DND-41 (cell line): ENCODE measurements at regions not wholly inside any gene's neighbourhood (a gene's known extent, or its start where the extent isn't known, plus 50 kb on each side); places are given as distances from the start of the nearest gene placed in this dataset.

Experiments used
- CTCF ChIP-seq: IDR thresholded peaks from 2 replicates; pipeline ENCODE4 v1.5.1; 2012; ENCODE audit warnings: borderline replicate concordance, low read length, moderate library complexity, mild to moderate bottlenecking; ENCODE audit not compliant: poor library complexity, severe bottlenecking; ENCODE audit errors: extremely low read depth
- EZH2 ChIP-seq: IDR thresholded peaks from 3 replicates; pipeline ENCODE4 v1.6.1; 2012; ENCODE audit warnings: borderline replicate concordance, low read depth, mild to moderate bottlenecking, moderate library complexity, low read length, inconsistent platforms; ENCODE audit not compliant: severe bottlenecking

GRCh38 chr6:105781915-105782314 is 304.2 kb upstream of the PRDM1 start:
- TF ChIP-seq CTCF = no peak
- TF ChIP-seq EZH2 = no peak
